Body of pancreas (tissue), 4 donors: ENCODE measurements at regions not wholly inside any gene's neighbourhood (a gene's known extent, or its start where the extent isn't known, plus 50 kb on each side); places are given as distances from the start of the nearest gene placed in this dataset.

Source experiments
- POLR2A ChIP-seq, 3 donors: fragments of 450-650 bp; IDR thresholded peaks; one replicate each; pipeline ENCODE4 v1.6.1; 2016; ENCODE audit warnings: antibody characterized with exemption in 3 of 3, mild to moderate bottlenecking in 2 of 3
- TF ChIP-seq, protein P1 (sequence below), 7 experiments: fragments of 450-650 bp in 4 of 7; fragments of 200-600 bp in 3 of 7; sonication (generic) in 3 of 7; IDR thresholded peaks; one replicate each; pipeline ENCODE4 v1.5.1; 2016 to 2019; ENCODE audit warnings: antibody characterized with exemption in 7 of 7

DNA sequence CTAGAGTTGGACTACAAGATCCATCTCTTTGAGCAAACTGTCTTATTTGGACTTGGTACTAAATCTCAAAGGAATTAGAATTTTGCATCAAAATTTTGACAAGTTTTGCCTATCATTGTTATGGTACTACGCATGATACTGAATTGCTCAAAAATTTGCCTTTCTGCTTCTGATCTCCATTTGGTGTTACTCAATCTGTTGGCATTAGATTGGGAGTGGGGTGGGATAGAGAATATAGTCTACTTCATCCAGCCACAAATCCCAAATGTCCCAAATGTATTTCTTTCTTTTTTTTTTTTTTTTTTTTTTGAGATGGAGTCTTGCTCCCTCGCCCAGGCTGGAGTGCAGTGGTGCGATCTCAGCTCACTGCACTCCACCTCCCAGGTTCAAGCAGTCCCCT lies 204.8 kb downstream of the TANC2 start:
- TF ChIP-seq, protein P1, sequence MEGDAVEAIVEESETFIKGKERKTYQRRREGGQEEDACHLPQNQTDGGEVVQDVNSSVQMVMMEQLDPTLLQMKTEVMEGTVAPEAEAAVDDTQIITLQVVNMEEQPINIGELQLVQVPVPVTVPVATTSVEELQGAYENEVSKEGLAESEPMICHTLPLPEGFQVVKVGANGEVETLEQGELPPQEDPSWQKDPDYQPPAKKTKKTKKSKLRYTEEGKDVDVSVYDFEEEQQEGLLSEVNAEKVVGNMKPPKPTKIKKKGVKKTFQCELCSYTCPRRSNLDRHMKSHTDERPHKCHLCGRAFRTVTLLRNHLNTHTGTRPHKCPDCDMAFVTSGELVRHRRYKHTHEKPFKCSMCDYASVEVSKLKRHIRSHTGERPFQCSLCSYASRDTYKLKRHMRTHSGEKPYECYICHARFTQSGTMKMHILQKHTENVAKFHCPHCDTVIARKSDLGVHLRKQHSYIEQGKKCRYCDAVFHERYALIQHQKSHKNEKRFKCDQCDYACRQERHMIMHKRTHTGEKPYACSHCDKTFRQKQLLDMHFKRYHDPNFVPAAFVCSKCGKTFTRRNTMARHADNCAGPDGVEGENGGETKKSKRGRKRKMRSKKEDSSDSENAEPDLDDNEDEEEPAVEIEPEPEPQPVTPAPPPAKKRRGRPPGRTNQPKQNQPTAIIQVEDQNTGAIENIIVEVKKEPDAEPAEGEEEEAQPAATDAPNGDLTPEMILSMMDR (IDR thresholded peaks at IDR 0.05) = no peak
- TF ChIP-seq POLR2A (IDR thresholded peaks at IDR 0.05) = no peak
